Ascending aorta (tissue), 2 donors: ENCODE measurements at regions not wholly inside any gene's neighbourhood (a gene's known extent, or its start where the extent isn't known, plus 50 kb on each side); places are given as distances from the start of the nearest gene placed in this dataset.

Experiments
- DNase-seq, 2 donors: peaks; one replicate each; pipeline ENCODE4 v3.0.0-alpha.2; 2019; ENCODE audit warnings: low spot score in 2 of 2
- H3K27ac ChIP-seq, 2 donors: fragments of 200-600 bp; sonication (generic); one replicate each; pipeline ENCODE4 v1.5.1; 2016 to 2017; ENCODE audit warnings: mild to moderate bottlenecking in 1 of 2
- H3K27me3 ChIP-seq: fragments of 200-600 bp; sonication (generic); one replicate; pipeline ENCODE4 v1.5.1; 2017
- H3K36me3 ChIP-seq, 2 donors: fragments of 200-600 bp; sonication (generic); one replicate each; pipeline ENCODE4 v1.5.1; 2016
- H3K4me1 ChIP-seq, 2 donors: fragments of 200-600 bp; sonication (generic); one replicate each; pipeline ENCODE4 v1.5.1; 2016 to 2017; ENCODE audit warnings: mild to moderate bottlenecking in 1 of 2
- H3K4me3 ChIP-seq, 2 donors: fragments of 200-600 bp; sonication (generic); one replicate each; pipeline ENCODE4 v1.5.1; 2016 to 2017; ENCODE audit warnings: mild to moderate bottlenecking in 1 of 2
- H3K9me3 ChIP-seq, 2 donors: fragments of 200-600 bp; sonication (generic); one replicate each; pipeline ENCODE4 v1.5.1; 2016
- intact Hi-C: fragments of 100-400 bp; cut with DNase I; formaldehyde crosslinking; loops from one replicate; pipeline ENCODE4 v1.15.1; 2023
- TF ChIP-seq, protein P1 (sequence below), 3 experiments: fragments of 200-600 bp in 2 of 3; fragments of 450-650 bp in 1 of 3; sonication (generic) in 2 of 3; IDR thresholded peaks; one replicate each; pipeline ENCODE4 v1.5.1; 2016 to 2019; ENCODE audit warnings: antibody characterized with exemption in 3 of 3, mild to moderate bottlenecking in 1 of 3, moderate library complexity in 1 of 3

DNA sequence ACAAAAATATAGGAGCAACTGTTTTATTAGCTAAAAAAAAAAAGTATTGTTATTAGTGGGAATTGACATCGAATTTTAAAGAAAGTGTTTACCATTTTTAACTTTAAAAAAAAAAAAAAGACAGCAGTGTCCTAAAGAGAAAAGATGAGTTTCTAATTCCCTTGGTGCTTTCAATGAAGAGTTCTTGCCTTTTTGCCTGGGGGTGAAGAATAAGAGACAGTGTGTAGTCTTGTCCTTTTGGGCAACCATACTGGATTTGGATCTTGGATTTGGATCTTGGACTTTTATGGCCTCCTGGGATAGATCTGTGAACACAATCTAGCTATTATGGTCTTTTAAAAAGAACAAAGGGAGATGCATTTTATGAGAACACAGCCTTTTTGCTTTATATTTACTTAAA lies 60.2 kb upstream of the GLS start:
- Histone ChIP-seq H3K27ac (no peak overlapping the region), H3K9me3 (peaks cover 0 to 8% of the 10 kb centered on the region in 2 donors), H3K36me3 (no peaks in the 10 kb centered on the region), H3K4me1 (no peaks in the 10 kb centered on the region), H3K27me3 (no peaks in the 10 kb centered on the region), H3K4me3 (no peak overlapping the region)
- intact Hi-C loops, result no loop called here
- TF ChIP-seq, protein P1, sequence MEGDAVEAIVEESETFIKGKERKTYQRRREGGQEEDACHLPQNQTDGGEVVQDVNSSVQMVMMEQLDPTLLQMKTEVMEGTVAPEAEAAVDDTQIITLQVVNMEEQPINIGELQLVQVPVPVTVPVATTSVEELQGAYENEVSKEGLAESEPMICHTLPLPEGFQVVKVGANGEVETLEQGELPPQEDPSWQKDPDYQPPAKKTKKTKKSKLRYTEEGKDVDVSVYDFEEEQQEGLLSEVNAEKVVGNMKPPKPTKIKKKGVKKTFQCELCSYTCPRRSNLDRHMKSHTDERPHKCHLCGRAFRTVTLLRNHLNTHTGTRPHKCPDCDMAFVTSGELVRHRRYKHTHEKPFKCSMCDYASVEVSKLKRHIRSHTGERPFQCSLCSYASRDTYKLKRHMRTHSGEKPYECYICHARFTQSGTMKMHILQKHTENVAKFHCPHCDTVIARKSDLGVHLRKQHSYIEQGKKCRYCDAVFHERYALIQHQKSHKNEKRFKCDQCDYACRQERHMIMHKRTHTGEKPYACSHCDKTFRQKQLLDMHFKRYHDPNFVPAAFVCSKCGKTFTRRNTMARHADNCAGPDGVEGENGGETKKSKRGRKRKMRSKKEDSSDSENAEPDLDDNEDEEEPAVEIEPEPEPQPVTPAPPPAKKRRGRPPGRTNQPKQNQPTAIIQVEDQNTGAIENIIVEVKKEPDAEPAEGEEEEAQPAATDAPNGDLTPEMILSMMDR (IDR thresholded peaks at IDR 0.05), result no peak
- DNase-seq, result no peak

DNA sequence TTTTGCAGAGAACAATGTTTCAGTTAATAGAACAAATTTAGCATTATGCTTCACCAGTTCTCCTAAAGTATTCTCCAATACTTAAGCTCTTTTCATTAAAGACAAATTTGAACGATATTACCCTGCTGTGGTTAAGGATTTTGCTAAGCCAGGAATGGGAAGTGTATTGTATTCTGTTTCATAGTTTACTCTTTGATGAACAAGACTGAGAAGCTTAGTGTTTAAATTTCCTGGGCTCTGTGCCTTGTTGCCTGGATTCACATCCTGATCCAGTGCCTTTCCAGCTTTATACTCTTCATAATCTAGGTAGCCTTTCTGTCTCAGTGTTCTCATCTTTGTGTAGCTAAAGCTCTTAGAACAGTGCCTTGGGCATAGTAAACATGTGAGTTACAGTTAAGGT lies 58.6 kb upstream of the GLS start:
- intact Hi-C loops, result no loop called here
- H3K4me1 ChIP-seq, result no peaks in the 10 kb centered on the region
- H3K36me3 ChIP-seq, result no peaks in the 10 kb centered on the region
- H3K27ac ChIP-seq, result no peak overlapping the region
- TF ChIP-seq, protein P1 (IDR thresholded peaks at IDR 0.05), result no peak
- no peak for DNase-seq
- no peak overlapping the region for H3K4me3 ChIP-seq
- peaks cover 0 to 8% of the 10 kb centered on the region in 2 donors for H3K9me3 ChIP-seq
- H3K27me3 ChIP-seq, result no peaks in the 10 kb centered on the region

DNA sequence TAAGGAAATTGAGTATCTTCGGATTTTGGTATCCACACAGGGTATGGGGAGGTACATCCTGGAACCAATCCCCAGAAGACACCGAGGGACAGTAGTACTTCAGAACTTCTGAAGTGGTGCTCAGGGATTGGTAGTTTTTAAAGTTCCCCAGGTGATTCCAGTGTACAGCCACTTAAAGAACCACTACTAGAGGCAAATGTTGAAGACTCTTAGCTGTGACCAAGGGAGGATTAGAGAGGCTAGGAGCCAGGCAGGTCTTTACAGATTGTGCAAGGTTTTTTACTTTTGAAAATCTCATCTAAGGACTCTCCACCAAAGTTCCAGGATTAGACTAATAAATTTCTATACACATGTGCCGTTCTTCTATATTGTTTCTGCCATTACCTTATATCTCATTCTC lies 52.9 kb upstream of the GLS start:
- H3K4me3 ChIP-seq, result no peak overlapping the region
- H3K9me3 ChIP-seq, result peaks cover 0 to 8% of the 10 kb centered on the region in 2 donors
- TF ChIP-seq, protein P1 (IDR thresholded peaks at IDR 0.05), result no peak
- no peaks in the 10 kb centered on the region for H3K27me3 ChIP-seq
- no peaks in the 10 kb centered on the region for H3K36me3 ChIP-seq
- H3K27ac ChIP-seq, result no peak overlapping the region
- H3K4me1 ChIP-seq, result no peaks in the 10 kb centered on the region
- DNase-seq, result no peak
- intact Hi-C loops, result no loop called here

DNA sequence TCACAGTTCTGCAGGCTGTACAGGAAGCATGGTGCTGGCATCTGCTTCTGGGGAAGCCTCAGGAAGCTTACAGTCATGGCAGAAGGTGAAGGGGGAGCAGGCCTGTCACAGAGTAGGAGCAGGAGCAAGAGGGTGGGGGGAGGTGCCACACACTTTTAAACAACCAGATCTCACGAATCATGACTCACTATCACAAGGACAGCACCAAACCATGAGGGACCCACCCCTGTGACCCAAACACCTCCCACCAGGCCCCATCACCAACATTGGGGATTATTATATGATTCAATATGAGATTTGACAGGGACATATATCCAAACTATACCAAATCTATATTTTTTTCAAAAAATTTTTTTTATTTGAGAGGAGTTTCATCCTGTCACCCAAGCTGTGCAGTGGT lies 51.0 kb upstream of the GLS start:
- peaks cover 0 to 6% of the 10 kb centered on the region in 2 donors for H3K4me1 ChIP-seq
- DNase-seq, result no peak
- TF ChIP-seq, protein P1 (IDR thresholded peaks at IDR 0.05), result no peak
- H3K27me3 ChIP-seq, result no peaks in the 10 kb centered on the region
- H3K36me3 ChIP-seq, result no peaks in the 10 kb centered on the region
- no peak overlapping the region for H3K27ac ChIP-seq
- intact Hi-C loops, result no loop called here
- H3K4me3 ChIP-seq, result no peak overlapping the region
- peaks cover 0 to 1% of the 10 kb centered on the region in 2 donors for H3K9me3 ChIP-seq
